Jurkat, Clone E6-1 (cell line): ENCODE measurements at regions not wholly inside any gene's neighbourhood (a gene's known extent, or its start where the extent isn't known, plus 50 kb on each side); places are given as distances from the start of the nearest gene placed in this dataset.
A peak's percentile ranks its signal among the peaks of the same experiment; 100 is the strongest.

Experiments
- DNase-seq: peaks from one replicate; pipeline ENCODE4 v3.0.0-alpha.2; 2011; ENCODE audit warnings: low read depth, low spot score
- H3K4me3 ChIP-seq: 2 replicates; pipeline ENCODE4 v1.5.1; 2011; ENCODE audit warnings: mild to moderate bottlenecking, low read length, control low read depth, moderate library complexity

DNA sequence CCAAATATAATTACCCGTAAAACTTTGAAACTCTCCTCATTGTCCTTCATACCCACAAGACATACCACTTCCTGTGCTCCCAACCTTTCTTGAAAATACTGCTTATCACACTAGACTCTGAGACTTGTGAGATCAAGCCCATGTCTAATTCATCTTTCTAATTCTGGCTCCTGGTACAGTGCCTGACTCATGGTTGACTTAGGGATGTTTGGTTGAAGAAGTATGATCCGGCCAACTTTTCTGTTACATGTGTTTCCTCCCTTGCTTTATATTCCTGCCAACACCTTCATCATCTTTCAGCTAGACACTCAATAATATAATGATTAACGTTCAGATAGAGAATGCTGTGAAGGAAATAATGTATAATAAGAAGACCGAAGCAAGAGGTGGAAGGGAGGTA, 58.2 kb downstream of the MEX3B start:
- no peak for DNase-seq
- no peak overlapping the region for H3K4me3 ChIP-seq

DNA sequence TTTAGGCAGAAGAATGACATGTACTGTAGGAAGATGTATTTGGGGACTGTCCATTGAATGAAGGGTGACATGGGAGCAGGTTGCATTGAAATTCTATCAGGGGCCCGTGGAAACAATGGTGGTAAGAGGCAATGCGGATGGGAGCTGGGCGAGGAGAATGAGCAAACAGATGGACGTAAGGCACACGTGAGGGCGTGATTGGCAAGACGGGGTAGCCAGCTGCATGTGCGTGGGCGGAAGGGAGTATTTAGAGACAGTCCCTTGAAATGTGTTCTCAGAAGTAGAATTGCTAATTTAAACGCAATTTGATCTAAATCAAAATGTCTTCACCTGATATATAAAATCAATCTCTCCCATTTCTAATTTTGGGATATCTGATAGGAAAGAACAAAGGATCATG, 62.3 kb downstream of the MEX3B start:
- H3K4me3 ChIP-seq, result no peak overlapping the region
- DNase-seq, result no peak

DNA sequence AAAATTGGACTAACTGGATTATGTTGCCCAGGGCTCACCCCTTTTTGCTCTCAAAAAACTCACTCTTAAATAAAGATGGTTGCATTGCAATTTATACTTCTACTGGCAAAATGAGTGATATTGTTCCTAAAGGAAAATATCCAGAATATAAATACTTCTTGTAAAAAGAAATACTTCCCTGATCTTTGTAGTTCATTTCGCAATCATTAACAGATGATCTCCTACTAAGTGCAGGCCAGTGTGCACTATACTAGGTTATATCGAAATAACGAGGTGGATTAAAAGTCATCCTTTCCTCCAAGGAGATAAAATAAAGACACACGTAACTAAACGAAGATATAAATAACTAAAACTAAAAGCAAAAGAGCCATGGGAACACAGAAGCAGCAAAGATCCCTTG, 63.0 kb downstream of the MEX3B start:
- DNase-seq, result no peak
- no peak overlapping the region for H3K4me3 ChIP-seq

DNA sequence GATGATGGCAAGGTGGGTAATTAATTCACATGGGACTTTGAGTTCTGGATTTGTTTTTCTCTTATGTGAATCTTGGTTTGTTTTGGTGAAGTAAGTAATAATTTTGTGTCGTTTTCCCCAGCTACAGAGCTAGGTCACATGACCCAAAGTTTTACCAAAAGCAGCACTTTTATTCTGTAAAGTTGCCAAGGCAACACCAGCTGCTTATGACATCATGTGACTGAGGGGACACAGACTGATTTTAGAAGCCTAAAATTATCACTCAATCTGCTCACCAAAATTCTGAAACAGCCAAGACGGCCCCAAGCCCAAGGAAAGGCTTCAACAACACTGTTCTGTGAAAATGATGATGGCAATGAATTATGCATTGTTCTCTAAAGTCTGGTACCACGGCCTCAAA, 63.9 kb downstream of the MEX3B start:
- no peak overlapping the region for H3K4me3 ChIP-seq
- no peak for DNase-seq

DNA sequence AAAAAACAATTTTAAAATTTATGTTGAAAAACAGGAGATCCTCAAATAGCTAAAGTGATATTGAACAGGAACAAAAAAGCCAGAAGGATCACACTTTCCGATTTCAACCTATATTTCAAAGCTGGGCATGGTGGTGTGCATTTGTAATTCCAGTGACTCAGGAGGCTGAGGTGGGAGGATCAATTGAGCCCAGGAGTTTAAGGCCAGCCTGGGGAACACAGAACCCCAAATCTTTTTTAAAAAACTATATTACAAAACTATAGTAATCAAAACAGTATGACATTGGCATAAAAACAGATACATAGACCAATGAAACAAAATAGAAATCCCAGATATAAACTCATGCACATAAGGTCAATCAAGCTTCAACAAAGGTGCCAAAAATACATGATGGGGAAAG, 68.4 kb downstream of the MEX3B start:
- no peak for DNase-seq
- no peak overlapping the region for H3K4me3 ChIP-seq

DNA sequence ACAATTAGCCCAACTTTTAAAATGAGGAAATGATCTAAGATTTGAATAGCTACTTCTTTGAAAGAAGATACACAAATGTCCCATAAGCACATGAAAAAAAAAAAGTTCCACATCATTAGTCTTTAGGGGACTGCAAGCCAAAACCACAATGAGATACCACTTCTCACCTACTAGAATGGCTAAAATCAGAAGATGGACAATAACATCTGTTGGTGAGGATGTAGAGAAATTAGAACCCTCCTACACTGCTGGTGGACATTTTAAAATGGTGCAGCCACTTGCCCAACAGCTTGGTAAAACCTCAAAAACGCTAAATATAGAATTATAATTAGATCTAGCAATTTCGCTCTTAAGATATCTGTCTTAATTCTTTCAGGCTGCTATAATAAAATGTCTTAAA, 77.1 kb downstream of the MEX3B start:
- DNase-seq, result no peak
- H3K4me3 ChIP-seq, result no peak overlapping the region

DNA sequence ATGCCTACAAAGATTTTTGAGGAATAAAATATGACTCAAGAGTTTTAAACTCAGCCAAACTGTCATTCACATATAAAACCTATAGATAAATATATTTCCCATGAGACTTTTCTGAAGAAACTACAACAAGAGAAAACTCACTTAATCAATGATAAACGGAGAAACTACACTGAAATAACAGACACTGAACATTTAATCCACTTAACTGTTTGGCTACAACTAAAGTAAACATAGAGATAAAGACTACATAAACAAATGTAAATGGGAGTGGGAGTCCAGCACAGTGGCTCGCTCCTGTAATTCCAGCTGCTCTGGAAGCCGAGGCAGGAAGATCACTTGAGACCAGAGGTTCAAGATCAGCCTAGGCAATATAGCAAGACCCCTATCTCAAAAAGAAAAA, 79.2 kb downstream of the MEX3B start:
- DNase-seq, result no peak
- H3K4me3 ChIP-seq, result no peak overlapping the region

DNA sequence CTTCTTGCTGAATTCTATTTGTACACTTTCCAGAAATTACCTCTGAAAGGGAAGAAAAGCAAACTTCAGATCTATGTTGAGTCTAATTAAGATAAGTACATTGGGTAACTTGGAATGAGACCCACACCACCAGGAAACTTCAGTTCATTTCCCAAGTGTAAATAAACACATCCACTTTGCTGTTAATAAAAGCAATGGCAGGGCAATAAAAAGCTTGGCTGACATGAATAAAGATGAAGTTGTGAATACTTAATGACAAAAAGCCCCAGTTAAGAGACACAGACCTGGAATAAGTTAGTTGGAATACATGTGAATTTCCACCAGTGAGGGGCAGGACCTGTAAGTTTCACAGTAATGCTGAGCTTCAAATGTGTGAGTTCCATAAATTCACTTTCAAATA, 83.3 kb downstream of the MEX3B start:
- H3K4me3 ChIP-seq, result no peak overlapping the region
- DNase-seq, result no peak

DNA sequence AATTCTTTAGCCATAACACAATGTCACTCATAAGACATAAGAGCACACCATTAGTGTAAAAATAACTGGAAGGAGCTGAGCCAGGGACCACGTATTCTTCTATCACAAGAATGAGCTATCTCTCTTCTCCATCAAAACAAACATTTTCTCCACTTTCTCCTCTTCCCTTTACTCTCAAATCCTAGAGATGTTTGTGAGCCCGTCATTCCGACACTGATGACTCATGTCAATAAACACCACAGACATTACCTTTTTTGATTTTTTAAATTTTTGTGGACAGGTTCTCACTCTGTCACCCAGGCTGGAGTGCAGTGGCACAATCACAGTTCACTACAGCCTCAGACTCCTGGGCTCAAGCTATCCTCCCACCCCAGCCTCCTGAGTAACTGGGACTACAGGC, 86.6 kb downstream of the MEX3B start:
- DNase-seq, result no peak
- no peak overlapping the region for H3K4me3 ChIP-seq

DNA sequence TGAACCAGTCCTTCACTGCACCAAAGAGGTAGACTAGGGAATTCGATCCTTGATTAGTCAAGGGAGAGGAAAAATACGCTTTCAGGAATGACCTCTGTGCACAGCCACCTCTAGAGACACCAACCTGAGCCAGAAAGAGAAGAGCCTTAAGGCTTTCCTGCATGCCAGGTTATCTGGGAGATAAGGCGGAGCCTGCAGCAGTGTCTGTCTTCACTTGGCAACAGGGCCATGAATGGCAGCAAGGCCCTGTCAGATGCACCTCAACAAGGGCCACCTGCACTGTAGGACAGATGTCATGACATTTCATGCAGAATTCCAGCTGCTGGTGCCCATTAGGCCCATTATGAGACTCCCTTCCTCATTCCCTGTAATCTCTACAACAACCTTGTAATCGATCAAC, 88.1 kb downstream of the MEX3B start:
- H3K4me3 ChIP-seq, result no peak overlapping the region
- no peak for DNase-seq

DNA sequence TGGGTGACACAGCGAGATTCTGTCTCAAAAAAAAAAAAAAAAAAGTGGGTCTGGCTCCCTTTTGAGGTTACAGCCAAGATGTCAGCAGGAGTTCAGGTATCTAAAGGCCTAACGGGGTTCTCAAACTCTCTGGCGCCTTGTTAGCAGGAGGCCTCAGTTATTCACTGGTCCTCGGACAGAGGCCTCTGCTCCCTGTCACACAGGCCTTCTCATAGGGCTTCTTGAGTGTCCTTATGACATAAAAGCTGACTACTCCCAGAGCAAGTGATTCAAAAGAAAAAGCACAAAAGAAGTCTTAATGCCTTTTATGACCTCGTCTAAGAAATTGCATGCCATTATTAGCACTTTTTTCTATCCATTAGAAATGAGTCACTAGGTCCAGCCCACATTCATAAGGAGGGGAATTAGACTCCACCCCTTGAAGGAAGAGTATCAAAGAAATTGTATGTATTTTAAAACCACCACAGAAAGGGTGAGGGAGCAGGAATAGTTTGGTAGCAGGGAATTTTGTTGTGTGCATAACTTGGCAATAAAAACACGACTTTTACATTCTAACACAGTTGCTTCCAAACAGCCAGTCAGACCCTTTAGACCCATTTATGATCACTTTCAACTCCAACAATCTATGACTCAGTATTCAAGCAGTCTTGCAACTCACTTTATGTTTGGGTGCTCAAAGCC, 90.3 kb downstream of the MEX3B start:
- DNase-seq, result no peak
- H3K4me3 ChIP-seq, result no peak overlapping the region

DNA sequence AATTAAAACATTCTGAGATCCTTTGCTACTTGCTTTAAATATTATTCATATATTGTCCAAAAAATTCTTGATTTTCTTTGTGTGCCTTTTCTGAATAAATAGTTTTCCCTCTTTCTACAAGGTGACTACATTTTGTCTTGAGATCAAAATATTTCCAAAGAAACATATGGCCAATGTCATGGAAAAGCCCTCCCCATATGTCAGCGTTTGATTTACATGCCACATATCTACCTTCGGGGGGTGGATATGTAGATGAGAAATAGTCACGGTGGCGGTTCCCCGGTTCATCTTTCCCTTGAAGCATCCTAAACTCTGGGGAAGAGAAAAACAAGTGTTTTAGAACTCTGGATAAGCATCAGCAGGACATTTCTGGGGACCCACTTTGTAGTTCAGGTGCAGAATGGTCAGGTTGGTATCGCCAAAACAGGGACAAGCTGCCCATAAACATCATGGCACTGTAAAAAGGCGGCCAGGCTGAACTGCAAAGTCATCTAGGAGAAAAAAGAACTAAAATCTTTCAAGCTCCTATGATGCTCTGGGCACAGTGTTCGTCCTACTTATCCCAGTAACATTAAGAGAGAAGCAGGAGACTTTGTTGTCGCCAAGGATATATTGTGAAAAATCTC, 91.5 kb downstream of the MEX3B start:
- no peak for DNase-seq
- no peak overlapping the region for H3K4me3 ChIP-seq

DNA sequence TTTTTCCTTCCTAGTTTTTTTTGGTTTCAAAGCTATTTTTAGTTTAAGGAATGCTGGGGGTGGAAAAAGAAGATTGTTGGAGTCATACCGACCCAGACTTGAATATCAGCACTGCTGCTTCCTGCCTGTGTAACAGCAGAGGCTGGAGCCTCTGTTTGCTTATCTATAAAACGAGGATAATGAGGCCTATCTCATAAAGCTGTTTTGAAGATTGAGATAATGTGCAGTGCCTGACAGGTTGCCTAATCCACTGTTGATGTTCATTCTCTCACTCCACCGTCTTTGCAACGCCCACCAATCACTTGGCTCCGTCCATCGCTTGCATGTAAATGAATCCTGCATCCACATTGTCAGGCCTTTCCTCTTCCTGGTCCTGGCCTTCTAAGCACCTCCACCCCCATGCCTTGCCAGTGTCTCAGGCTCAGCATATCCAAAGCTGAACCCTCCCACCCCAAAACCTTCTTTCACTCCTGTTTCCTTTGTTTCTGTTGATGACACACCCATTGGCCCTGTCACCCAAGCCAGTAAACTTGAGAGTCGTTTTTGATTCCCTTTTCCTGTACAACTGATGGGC, 94.9 kb downstream of the MEX3B start:
- no peak for DNase-seq
- no peak overlapping the region for H3K4me3 ChIP-seq

DNA sequence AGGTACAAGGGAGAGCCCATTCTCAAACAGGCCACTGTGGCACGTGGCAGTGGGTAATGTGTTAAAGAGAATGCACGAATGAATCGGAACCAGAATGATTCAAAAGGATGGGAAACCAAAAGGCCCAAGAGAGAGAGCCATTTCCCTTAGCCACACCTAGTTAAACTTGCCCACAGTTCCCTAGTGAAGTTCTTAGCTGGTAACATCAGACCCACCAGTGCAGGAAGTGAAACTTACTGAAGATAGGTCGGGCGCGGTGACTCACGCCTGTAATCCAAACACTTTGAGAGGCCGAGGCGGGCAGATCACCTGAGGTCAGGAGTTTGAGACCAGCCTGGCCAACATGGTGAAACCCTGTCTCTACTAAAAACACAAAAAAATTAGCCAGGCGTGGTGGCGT, 97.1 kb downstream of the MEX3B start:
- H3K4me3 ChIP-seq, result no peak overlapping the region
- DNase-seq, result no peak

DNA sequence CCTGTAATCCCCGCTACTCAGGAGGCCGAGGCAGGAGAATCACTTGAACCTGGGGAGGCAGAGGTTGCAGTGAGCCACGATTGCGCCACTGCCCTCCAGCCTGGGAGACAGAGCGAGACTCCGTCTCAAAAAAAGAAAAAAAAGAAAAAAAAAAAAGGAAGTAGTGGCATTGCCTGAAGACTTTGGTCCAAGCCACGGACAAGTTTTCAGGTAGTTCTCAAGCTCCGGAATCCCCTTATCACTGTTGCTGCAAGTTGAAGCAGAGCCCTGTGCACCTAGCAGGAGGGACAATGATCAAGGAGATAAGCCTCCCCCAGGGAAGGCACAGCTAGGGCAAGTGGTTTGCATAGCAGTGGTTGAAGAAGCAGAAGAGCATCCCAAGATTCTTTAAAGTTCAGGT, 97.6 kb downstream of the MEX3B start:
- no peak for DNase-seq
- H3K4me3 ChIP-seq, result no peak overlapping the region

DNA sequence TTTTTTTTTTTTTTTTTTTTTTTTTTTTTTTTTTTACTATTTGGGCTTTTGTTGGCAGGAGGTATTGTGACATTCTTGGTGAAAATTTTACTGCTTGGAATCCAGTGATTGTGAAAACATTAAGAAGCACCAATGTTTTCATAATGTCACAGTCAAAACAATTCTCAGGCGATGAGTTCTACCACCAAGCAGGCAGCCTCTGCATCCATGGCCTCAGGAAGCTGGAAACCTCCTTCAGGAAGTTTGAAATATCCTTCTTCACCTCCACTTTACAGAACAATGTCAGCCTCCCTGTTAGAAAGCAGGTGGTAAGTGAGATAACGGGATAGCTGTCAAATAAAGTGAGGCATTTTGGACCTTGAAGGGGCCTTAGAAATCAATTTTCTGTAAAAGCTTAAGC, 98.3 kb downstream of the MEX3B start:
- DNase-seq, result no peak
- no peak overlapping the region for H3K4me3 ChIP-seq

DNA sequence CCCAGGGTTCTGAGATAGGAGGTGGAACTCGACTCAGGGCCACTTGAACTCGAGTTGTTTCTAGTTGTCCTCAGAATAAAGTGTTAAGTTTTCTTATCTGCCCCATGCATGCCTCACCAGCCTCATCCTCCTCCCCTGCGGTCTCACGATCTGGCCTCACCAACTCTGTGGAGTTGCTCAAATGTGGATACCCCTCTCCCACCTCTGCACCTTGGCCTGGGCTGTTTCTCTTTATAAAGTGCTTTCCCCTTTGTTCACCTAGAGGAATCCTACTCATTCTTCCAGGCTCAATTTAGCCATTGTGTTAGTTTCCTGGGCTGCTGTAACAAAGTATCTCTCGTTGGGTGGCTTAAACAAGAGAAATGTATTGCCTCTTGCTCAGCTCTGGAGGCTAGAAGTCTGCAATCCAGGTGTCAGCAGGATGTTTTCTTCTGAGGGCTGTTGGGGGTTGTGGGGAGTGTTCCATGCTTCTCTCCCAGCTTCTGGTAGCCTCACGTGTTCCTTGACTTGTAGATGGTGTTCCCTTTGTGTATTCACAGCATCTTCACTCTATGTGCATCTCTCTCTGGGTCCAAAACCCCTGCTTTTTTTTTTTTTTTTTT, 100.7 kb downstream of the MEX3B start:
- no peak for DNase-seq
- no peak overlapping the region for H3K4me3 ChIP-seq

DNA sequence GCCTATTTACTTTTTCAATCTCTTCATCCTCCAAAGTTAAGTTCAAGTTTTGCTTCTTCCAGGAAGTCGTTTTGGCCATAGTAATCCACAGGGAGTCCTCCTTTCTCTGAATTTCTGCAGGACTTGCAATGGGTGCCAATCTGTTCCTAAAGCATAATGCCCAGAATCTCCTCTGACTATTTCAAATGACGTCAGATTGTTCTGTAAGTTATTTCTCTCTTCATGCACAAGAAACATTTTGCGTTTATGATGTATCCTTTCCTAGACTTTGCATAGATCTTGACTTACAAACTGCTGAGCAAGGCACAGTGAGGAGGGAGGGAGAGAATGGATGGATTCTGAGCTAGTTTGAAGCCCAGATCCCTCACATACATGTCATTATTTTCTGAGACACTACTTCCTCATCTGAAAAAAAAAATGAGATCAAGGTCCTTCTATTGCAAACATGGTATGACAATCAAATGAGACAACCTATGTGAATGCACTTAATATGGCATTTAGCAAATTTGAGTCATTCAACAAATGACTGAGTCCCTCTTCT, 103.1 kb downstream of the MEX3B start:
- H3K4me3 ChIP-seq, result no peak overlapping the region
- no peak for DNase-seq

DNA sequence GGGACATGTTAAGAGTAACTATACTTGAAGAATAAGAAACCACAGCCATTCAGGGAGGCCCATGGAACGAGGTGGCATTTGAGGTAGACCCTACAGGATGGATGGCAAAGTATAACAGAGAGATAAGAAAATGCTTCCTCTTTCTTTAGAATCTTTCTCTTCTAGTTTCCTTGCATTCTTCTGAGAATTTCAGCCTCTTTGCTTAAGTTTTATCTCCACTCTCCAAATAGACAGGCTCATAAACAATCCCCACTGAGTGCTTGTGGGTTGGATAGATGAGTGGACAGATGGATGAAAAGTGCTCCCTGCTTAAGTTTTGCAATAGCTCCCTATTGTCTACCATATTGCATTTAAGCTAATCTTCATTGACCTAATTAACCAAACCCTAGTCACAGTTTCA, 103.7 kb downstream of the MEX3B start:
- DNase-seq, result peak; percentile 80

DNA sequence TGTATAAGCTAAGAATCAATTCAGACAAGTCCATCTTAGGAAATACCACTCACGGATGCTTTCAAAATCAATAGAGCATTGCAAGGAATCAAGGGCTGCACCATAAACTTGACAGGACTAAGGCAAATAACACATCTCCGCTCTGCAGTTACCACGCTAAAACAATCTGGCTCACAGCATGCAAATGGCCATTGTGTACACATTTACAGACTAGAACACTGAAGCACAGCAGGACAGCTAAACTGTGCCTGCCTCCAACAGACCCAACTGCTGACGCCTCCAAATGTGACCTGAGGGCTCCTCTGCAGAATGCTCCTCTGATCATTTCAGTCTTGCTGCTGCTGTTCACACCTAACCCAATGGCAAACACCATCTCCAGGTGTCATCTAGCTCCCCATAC, 104.3 kb downstream of the MEX3B start:
- H3K4me3 ChIP-seq, result no peak overlapping the region
- peak; percentile 15 for DNase-seq

More for the DNA sequence above, 103.7 kb downstream of the MEX3B start:
- no peak overlapping the region for H3K4me3 ChIP-seq
